OCI-LY1 (cell line): ENCODE measurements at regions not wholly inside any gene's neighbourhood (a gene's known extent, or its start where the extent isn't known, plus 50 kb on each side); places are given as distances from the start of the nearest gene placed in this dataset.

ENCODE experiments used
- EZH2 ChIP-seq: fragments of 200-600 bp; sonication (generic), shearing (Covaris generic); IDR thresholded peaks from 2 replicates; pipeline ENCODE4 v1.8.0; 2017; ENCODE audit warnings: borderline replicate concordance, mixed run types, mild to moderate bottlenecking, antibody characterized with exemption, low read length, moderate library complexity, mixed read lengths
- TF ChIP-seq, protein P1 (sequence below): fragments of 200-600 bp; sonication (generic), shearing (Covaris generic); IDR thresholded peaks from 2 replicates; pipeline ENCODE4 v1.5.1; 2017; ENCODE audit warnings: mild to moderate bottlenecking, antibody characterized with exemption, low read length, moderate library complexity, mixed read lengths

DNA sequence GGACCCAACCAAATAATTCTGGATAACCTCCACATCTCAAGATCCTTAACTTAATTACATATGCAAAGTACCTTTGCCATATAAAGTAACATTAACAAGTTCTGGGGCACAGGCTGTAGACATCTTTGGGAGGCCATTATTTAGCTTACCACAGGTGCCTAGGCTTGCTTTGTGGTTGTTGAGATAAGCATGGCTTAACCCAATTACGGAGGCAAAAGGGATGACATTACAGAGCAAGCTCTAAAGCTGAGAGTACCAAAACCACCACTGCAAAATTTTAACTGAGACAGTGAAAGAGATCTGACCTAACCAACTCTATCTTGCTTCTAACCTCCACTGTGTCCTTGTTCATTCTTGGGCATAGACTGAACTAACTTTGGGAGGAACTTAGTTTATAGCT lies 502.9 kb upstream of the ATXN8OS start:
- TF ChIP-seq EZH2, result no peak
- TF ChIP-seq, protein P1, sequence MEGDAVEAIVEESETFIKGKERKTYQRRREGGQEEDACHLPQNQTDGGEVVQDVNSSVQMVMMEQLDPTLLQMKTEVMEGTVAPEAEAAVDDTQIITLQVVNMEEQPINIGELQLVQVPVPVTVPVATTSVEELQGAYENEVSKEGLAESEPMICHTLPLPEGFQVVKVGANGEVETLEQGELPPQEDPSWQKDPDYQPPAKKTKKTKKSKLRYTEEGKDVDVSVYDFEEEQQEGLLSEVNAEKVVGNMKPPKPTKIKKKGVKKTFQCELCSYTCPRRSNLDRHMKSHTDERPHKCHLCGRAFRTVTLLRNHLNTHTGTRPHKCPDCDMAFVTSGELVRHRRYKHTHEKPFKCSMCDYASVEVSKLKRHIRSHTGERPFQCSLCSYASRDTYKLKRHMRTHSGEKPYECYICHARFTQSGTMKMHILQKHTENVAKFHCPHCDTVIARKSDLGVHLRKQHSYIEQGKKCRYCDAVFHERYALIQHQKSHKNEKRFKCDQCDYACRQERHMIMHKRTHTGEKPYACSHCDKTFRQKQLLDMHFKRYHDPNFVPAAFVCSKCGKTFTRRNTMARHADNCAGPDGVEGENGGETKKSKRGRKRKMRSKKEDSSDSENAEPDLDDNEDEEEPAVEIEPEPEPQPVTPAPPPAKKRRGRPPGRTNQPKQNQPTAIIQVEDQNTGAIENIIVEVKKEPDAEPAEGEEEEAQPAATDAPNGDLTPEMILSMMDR, result no peak
